SJCRH30 (cell line): ENCODE measurements at regions not wholly inside any gene's neighbourhood (a gene's known extent, or its start where the extent isn't known, plus 50 kb on each side); places are given as distances from the start of the nearest gene placed in this dataset.
"Not testable (repeated sequence)": the region's sequence is repeated elsewhere in the genome, so short reads cannot be mapped to it uniquely, and the experiment has no call there.

ENCODE experiments used
- DNase-seq, 2 experiments: peaks; one replicate each; pipeline ENCODE4 v3.0.0-alpha.2; 2015 to 2020
- H3K27ac ChIP-seq: fragments of 250-450 bp; sonication (Bioruptor Pico); 2 replicates; pipeline ENCODE4 v1.5.1; 2020; ENCODE audit warnings: mild to moderate bottlenecking, moderate library complexity
- H3K27me3 ChIP-seq: fragments of 250-450 bp; sonication (Bioruptor Pico); 2 replicates; pipeline ENCODE4 v1.5.1; 2020; ENCODE audit warnings: mild to moderate bottlenecking, moderate library complexity
- H3K36me3 ChIP-seq: fragments of 250-450 bp; sonication (Bioruptor Pico); 2 replicates; pipeline ENCODE4 v1.5.1; 2020; ENCODE audit warnings: mild to moderate bottlenecking, moderate library complexity
- H3K4me1 ChIP-seq: fragments of 250-450 bp; sonication (Bioruptor Pico); 2 replicates; pipeline ENCODE4 v1.5.1; 2020; ENCODE audit warnings: mild to moderate bottlenecking, moderate library complexity
- H3K4me3 ChIP-seq: fragments of 250-450 bp; sonication (Bioruptor Pico); 2 replicates; pipeline ENCODE4 v1.5.1; 2020; ENCODE audit warnings: mild to moderate bottlenecking, moderate library complexity
- H3K9me3 ChIP-seq: fragments of 250-450 bp; sonication (Bioruptor Pico); replicated peaks from 2 replicates; pipeline ENCODE4 v1.5.1; 2020; ENCODE audit warnings: mild to moderate bottlenecking, moderate library complexity

GRCh38 chr16:87033021-87033471, 284.1 kb downstream of the C16orf95 start:
- no peak for DNase-seq
- Histone ChIP-seq H3K27ac (no peak overlapping the region), H3K36me3 (no peaks in the 10 kb centered on the region), H3K9me3 (no peaks in the 10 kb centered on the region), H3K27me3 (no peaks in the 10 kb centered on the region), H3K4me3 (no peak overlapping the region), H3K4me1 (peaks cover 10% of the 10 kb centered on the region; the same call in 1 of the 2 replicates)

DNA sequence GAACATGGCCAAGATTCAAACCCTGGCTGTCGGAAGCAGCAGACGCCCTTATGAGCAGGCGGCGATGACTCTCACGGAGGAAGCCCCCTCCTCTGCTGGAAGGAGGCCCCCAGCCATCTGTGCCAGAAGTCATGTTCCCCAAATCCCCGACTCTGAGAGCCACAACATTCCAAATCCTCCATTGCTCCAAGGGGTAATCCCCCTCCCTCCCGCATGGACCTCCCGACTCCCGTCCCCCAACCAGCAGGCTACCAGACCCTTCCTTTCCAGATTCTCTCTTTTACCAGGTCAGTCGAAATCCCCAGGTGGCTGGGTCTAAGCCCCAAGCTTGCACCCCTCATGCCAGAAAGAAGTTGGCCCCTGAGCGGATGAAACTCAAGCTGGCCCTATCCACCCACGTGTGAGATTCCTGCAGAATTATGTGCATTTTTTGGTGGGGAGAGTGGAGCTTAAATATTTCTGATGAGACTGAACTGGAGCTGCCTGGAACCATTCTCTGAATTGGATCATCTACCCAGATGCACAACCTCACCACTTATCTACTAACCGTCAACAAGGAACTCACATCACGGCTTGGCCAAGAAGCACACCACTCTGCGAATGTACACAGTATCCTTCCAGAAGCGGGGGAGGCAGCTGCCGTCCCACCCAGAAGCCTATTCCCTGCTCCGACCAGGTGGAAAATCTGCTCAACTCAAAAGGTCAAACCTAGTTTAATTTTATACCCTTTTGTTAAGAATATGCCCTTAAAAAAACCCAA, 283.5 kb downstream of the C16orf95 start:
- Histone ChIP-seq H3K36me3 (no peaks in the 10 kb centered on the region), H3K4me3 (no peak overlapping the region), H3K27ac (no peak overlapping the region), H3K27me3 (no peaks in the 10 kb centered on the region), H3K9me3 (no peaks in the 10 kb centered on the region), H3K4me1 (peaks cover 10% of the 10 kb centered on the region; the same call in 1 of the 2 replicates)
- DNase-seq, result no peak

DNA sequence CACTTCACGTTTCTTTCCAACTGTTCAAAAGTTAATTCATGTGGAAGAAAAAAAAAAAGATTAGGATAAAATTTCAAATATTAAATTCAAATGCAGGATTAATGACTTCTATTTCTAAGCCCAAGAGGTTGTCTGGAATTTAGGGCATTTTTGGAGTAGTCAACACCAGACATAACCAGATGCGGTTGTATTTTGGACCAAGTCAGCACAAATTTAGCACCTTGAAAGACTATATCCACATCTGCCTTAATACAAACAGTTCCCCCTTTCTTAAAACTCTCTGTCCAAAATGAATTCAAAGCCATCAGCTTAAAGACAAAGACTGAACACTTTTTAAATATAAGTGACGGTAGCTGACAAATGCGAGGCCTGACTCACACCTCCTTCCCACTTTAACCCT, 282.9 kb downstream of the C16orf95 start:
- no peak for DNase-seq
- peaks cover 10% of the 10 kb centered on the region; the same call in 1 of the 2 replicates for H3K4me1 ChIP-seq
- no peaks in the 10 kb centered on the region for H3K27me3 ChIP-seq
- no peaks in the 10 kb centered on the region for H3K36me3 ChIP-seq
- H3K4me3 ChIP-seq, result no peak overlapping the region
- H3K9me3 ChIP-seq, result no peaks in the 10 kb centered on the region
- H3K27ac ChIP-seq, result no peak overlapping the region

- H3K27ac ChIP-seq, result no peak overlapping the region
- H3K27me3 ChIP-seq, result no peaks in the 10 kb centered on the region
- H3K4me3 ChIP-seq, result no peak overlapping the region
- H3K4me1 ChIP-seq, result peaks cover 10% of the 10 kb centered on the region; the same call in 1 of the 2 replicates
- no peak for DNase-seq
- no peaks in the 10 kb centered on the region for H3K9me3 ChIP-seq
- H3K36me3 ChIP-seq, result no peaks in the 10 kb centered on the region
Observed at GRCh38 chr16:87035053-87035452, 282.1 kb downstream of the C16orf95 start.

GRCh38 chr16:87037012-87037411, 280.2 kb downstream of the C16orf95 start:
- no peak for DNase-seq
- peaks cover 22% of the 10 kb centered on the region for H3K4me1 ChIP-seq
- no peak overlapping the region for H3K4me3 ChIP-seq
- no peaks in the 10 kb centered on the region for H3K27me3 ChIP-seq
- H3K27ac ChIP-seq, result no peak overlapping the region
- H3K36me3 ChIP-seq, result no peaks in the 10 kb centered on the region
- H3K9me3 ChIP-seq, result no peaks in the 10 kb centered on the region

- H3K4me3 ChIP-seq, H3K27me3 ChIP-seq, H3K36me3 ChIP-seq, DNase-seq, H3K9me3 ChIP-seq, H3K27ac ChIP-seq: not testable (repeated sequence)
- peaks cover 34% of the 10 kb centered on the region for H3K4me1 ChIP-seq
Observed at GRCh38 chr16:87038528-87038927, 278.7 kb downstream of the C16orf95 start.

DNA sequence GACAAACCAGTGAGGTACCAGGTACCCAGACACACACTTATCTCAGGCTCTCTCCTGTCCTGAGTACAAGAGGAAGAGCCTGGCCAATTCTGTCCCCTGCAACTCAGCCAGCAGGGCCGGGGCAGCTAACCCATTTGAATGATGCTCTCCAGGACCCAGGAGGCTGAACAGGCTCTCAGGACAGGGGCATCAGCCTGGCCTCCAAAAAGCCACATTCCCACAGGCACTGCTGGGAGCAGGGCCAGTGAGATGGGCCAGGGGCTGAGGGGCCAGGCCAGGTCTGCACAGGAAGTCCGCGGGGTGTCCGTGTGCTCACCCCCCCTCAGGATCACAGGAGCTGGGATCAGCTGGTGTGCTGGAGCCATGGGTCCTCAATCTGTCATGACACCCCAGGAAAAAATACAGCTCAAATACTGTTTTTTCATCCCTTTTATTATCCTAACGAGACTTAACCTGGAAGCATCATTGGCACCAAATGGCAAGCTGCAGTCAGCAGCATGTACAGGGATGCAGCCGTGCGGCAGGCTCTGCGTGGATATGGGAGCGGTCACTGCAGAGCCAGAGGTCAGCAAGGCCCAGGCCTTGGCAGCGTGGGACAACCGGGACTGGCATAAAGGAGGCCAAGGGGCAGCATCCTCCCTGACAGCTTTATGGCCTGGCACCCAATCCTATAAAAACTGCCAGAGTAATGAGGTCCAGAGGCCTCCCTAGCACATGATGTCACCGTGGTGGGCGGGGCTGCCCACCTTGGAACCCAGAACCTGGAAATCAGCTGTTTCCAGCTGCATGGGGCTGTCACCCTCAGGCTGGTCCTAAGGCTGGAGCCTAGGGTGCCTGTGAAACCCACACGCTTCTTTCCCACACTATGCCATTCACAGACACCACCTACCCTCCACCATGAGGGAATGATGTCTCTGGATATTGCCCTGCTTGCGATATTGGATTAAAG, 276.7 kb downstream of the C16orf95 start:
- DNase-seq, result no peak
- Histone ChIP-seq H3K36me3 (no peaks in the 10 kb centered on the region), H3K27me3 (no peaks in the 10 kb centered on the region), H3K9me3 (no peaks in the 10 kb centered on the region), H3K27ac (no peak overlapping the region), H3K4me3 (no peak overlapping the region), H3K4me1 (peaks cover 27% of the 10 kb centered on the region)

- H3K36me3 ChIP-seq, result no peaks in the 10 kb centered on the region
Observed at GRCh38 chr16:87041286-87041685, 275.9 kb downstream of the C16orf95 start.

GRCh38 chr16:87042551-87043230, 274.5 kb downstream of the C16orf95 start:
- H3K9me3 ChIP-seq, result no peaks in the 10 kb centered on the region
- H3K4me1 ChIP-seq, result peaks cover 42% of the 10 kb centered on the region
- H3K27ac ChIP-seq, result no peak overlapping the region
- peak; percentile 30 to 54 for DNase-seq
- no peaks in the 10 kb centered on the region for H3K36me3 ChIP-seq
- H3K4me3 ChIP-seq, result no peak overlapping the region
- no peaks in the 10 kb centered on the region for H3K27me3 ChIP-seq

More at GRCh38 chr16:87041286-87041685, 275.9 kb downstream of the C16orf95 start:
- no peaks in the 10 kb centered on the region for H3K9me3 ChIP-seq
- H3K27ac ChIP-seq, result peak overlapping the region; percentile 38; the same call in 1 of the 2 replicates
- H3K4me1 ChIP-seq, result peaks cover 30% of the 10 kb centered on the region
- H3K4me3 ChIP-seq, result no peak overlapping the region
- no peak for DNase-seq
- H3K27me3 ChIP-seq, result no peaks in the 10 kb centered on the region

- Histone ChIP-seq H3K27me3 (no peaks in the 10 kb centered on the region), H3K4me3 (no peak overlapping the region), H3K9me3 (no peaks in the 10 kb centered on the region), H3K27ac (no peak overlapping the region), H3K36me3 (no peaks in the 10 kb centered on the region), H3K4me1 (peaks cover 47% of the 10 kb centered on the region)
- no peak for DNase-seq
Observed at GRCh38 chr16:87043231-87044031, 273.8 kb downstream of the C16orf95 start.

GRCh38 chr16:87044032-87044382, 273.2 kb downstream of the C16orf95 start:
- no peak overlapping the region for H3K4me3 ChIP-seq
- H3K36me3 ChIP-seq, result no peaks in the 10 kb centered on the region
- H3K27me3 ChIP-seq, result no peaks in the 10 kb centered on the region
- H3K9me3 ChIP-seq, result no peaks in the 10 kb centered on the region
- DNase-seq, result no peak
- H3K4me1 ChIP-seq, result peaks cover 47% of the 10 kb centered on the region
- H3K27ac ChIP-seq, result no peak overlapping the region

DNA sequence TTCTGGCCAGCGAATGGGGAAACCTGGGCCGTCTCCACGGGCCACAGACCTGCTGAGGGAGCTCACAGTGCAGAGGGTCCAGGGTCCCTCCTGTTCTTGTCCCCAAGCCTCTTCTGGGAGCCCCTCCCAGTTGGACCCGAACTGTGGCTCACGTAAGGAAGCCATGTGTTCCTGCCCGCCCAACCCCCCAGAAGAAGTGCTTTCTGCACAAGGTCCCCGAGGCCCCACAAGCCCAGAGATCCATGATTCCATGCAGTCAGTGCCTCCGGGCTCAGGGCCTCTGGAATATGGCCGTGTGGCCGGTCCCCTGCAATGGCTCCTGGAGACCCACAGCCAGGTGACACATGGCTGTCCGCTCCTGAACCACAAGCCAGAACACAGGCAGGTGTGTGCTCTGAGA, 272.4 kb downstream of the C16orf95 start:
- H3K4me1 ChIP-seq, result peaks cover 47% of the 10 kb centered on the region
- no peaks in the 10 kb centered on the region for H3K36me3 ChIP-seq
- no peak for DNase-seq
- no peaks in the 10 kb centered on the region for H3K27me3 ChIP-seq
- H3K9me3 ChIP-seq, result no peaks in the 10 kb centered on the region
- no peak overlapping the region for H3K4me3 ChIP-seq
- H3K27ac ChIP-seq, result no peak overlapping the region

GRCh38 chr16:87045466-87046216, 271.6 kb downstream of the C16orf95 start:
- Histone ChIP-seq H3K27me3 (no peaks in the 10 kb centered on the region), H3K9me3 (no peaks in the 10 kb centered on the region), H3K4me1 (peaks cover 47% of the 10 kb centered on the region), H3K27ac (no peak overlapping the region), H3K36me3 (no peaks in the 10 kb centered on the region), H3K4me3 (no peak overlapping the region)
- no peak for DNase-seq
